Epidermal melanocyte (primary cell): ENCODE measurements at regions not wholly inside any gene's neighbourhood (a gene's known extent, or its start where the extent isn't known, plus 50 kb on each side); places are given as distances from the start of the nearest gene placed in this dataset.

Experiments
- DNase-seq: peaks from one replicate; pipeline ENCODE4 v3.0.0; 2011; ENCODE audit warnings: low spot score; ENCODE audit not compliant: insufficient read length

- no peak for DNase-seq
Measured at GRCh38 chr11:23023319-23023718, 163.0 kb upstream of the CCDC179 start.

GRCh38 chr11:23041001-23041503, 180.8 kb upstream of the CCDC179 start:
- DNase-seq = no peak

- DNase-seq = no peak
Measured at GRCh38 chr11:23058656-23059055, 198.4 kb upstream of the CCDC179 start.

- DNase-seq = no peak
Measured at GRCh38 chr11:23063276-23063675, 203.0 kb upstream of the CCDC179 start.

GRCh38 chr11:23078289-23078971, 218.2 kb upstream of the CCDC179 start:
- DNase-seq = peak; percentile 14

- peak; percentile 16 for DNase-seq
Measured at GRCh38 chr11:23079382-23079813, 219.1 kb upstream of the CCDC179 start.

- DNase-seq = no peak
Measured at GRCh38 chr11:23087407-23087806, 227.1 kb upstream of the CCDC179 start.

- DNase-seq = no peak
Measured at GRCh38 chr11:23090659-23091058, 230.4 kb upstream of the CCDC179 start.

- DNase-seq = no peak
Measured at GRCh38 chr11:23095650-23096189, 235.4 kb upstream of the CCDC179 start.

GRCh38 chr11:23097891-23098290, 237.6 kb upstream of the CCDC179 start:
- DNase-seq = no peak

GRCh38 chr11:23099256-23099655, 239.0 kb upstream of the CCDC179 start:
- no peak for DNase-seq

- DNase-seq = no peak
Measured at GRCh38 chr11:23100726-23101125, 240.5 kb upstream of the CCDC179 start.

GRCh38 chr11:23103416-23103815, 243.1 kb upstream of the CCDC179 start:
- DNase-seq = no peak

- DNase-seq = no peak
Measured at GRCh38 chr11:23111527-23111926, 251.3 kb upstream of the CCDC179 start.

GRCh38 chr11:23112390-23112789, 252.1 kb upstream of the CCDC179 start:
- no peak for DNase-seq

GRCh38 chr11:23112987-23113886, 253.0 kb upstream of the CCDC179 start:
- DNase-seq = peak; percentile 37

GRCh38 chr11:23113887-23114216, 253.6 kb upstream of the CCDC179 start:
- DNase-seq = no peak

- DNase-seq = no peak
Measured at GRCh38 chr11:23123753-23124152, 263.5 kb upstream of the CCDC179 start.

GRCh38 chr11:23124249-23124648, 264.0 kb upstream of the CCDC179 start:
- DNase-seq = no peak

GRCh38 chr11:23124996-23125395, 264.7 kb upstream of the CCDC179 start:
- no peak for DNase-seq

GRCh38 chr11:23127706-23128105, 267.4 kb upstream of the CCDC179 start:
- DNase-seq = no peak

GRCh38 chr11:23134627-23135026, 274.4 kb upstream of the CCDC179 start:
- DNase-seq = no peak
